GM04504 (cell line): ENCODE measurements at regions not wholly inside any gene's neighbourhood (a gene's known extent, or its start where the extent isn't known, plus 50 kb on each side); places are given as distances from the start of the nearest gene placed in this dataset.
"Not testable (repeated sequence)": the region's sequence is repeated elsewhere in the genome, so short reads cannot be mapped to it uniquely, and the experiment has no call there.

Source experiments
- DNase-seq: peaks from one replicate; pipeline ENCODE4 v3.0.0-alpha.2; 2012; ENCODE audit warnings: low read depth

- DNase-seq, result not testable (repeated sequence)
Observed at GRCh38 chr4:3926969-3927755, 161.0 kb downstream of the ADRA2C start.

GRCh38 chr4:3929431-3929830, 163.2 kb downstream of the ADRA2C start:
- DNase-seq, result not testable (repeated sequence)

GRCh38 chr4:3932734-3933133, 166.5 kb downstream of the ADRA2C start:
- not testable (repeated sequence) for DNase-seq

GRCh38 chr4:3935406-3935805, 169.2 kb downstream of the ADRA2C start:
- DNase-seq, result not testable (repeated sequence)

GRCh38 chr4:3936184-3936583, 170.0 kb downstream of the ADRA2C start:
- DNase-seq, result no peak

- not testable (repeated sequence) for DNase-seq
Observed at GRCh38 chr4:3937849-3938562, 171.8 kb downstream of the ADRA2C start.

- DNase-seq, result not testable (repeated sequence)
Observed at GRCh38 chr4:3938676-3939075, 172.5 kb downstream of the ADRA2C start.

- DNase-seq, result not testable (repeated sequence)
Observed at GRCh38 chr4:3939954-3940591, 173.9 kb downstream of the ADRA2C start.

GRCh38 chr4:3941735-3942522, 175.7 kb downstream of the ADRA2C start:
- DNase-seq, result not testable (repeated sequence)

- not testable (repeated sequence) for DNase-seq
Observed at GRCh38 chr4:3942569-3942971, 176.4 kb downstream of the ADRA2C start.

- not testable (repeated sequence) for DNase-seq
Observed at GRCh38 chr4:3943051-3943450, 176.9 kb downstream of the ADRA2C start.

GRCh38 chr4:3945511-3946290, 179.5 kb downstream of the ADRA2C start:
- DNase-seq, result no peak

- DNase-seq, result not testable (repeated sequence)
Observed at GRCh38 chr4:3946553-3946952, 180.4 kb downstream of the ADRA2C start.

- DNase-seq, result not testable (repeated sequence)
Observed at GRCh38 chr4:3947761-3948160, 181.6 kb downstream of the ADRA2C start.

- not testable (repeated sequence) for DNase-seq
Observed at GRCh38 chr4:3948210-3948609, 182.0 kb downstream of the ADRA2C start.

- DNase-seq, result peak; percentile 15
Observed at GRCh38 chr4:3949916-3950315, 183.7 kb downstream of the ADRA2C start.

GRCh38 chr4:3952443-3953139, 186.4 kb downstream of the ADRA2C start:
- not testable (repeated sequence) for DNase-seq

- DNase-seq, result not testable (repeated sequence)
Observed at GRCh38 chr4:3953140-3953489, 186.9 kb downstream of the ADRA2C start.

- DNase-seq, result peak; percentile 97
Observed at GRCh38 chr4:3954540-3955320, 188.5 kb downstream of the ADRA2C start.
